ENCODE measurements at regions not wholly inside any gene's neighbourhood (a gene's known extent, or its start where the extent isn't known, plus 50 kb on each side); places are given as distances from the start of the nearest gene placed in this dataset.

- no peak for TF ChIP-seq CTCF (conservative IDR thresholded peaks at IDR 0.05; ENCODE audit: low read depth in 2 of 2)
- no peak for TF ChIP-seq POLR2AphosphoS5 (IDR thresholded peaks at IDR 0.05; ENCODE audit: low read depth)
- TF ChIP-seq REST (IDR thresholded peaks at IDR 0.05; ENCODE audit: unreplicated experiment), result no peak
- TF ChIP-seq EZH2 (IDR thresholded peaks at IDR 0.05; ENCODE audit: low read depth, unreplicated experiment), result no peak
- no peak for TF ChIP-seq EZH2phosphoT487 (IDR thresholded peaks at IDR 0.05; ENCODE audit: unreplicated experiment)
- no peak for TF ChIP-seq NANOG (IDR thresholded peaks at IDR 0.05; ENCODE audit: borderline replicate concordance)
- no peak for TF ChIP-seq ZNF114 (CRISPR knock-in tag; IDR thresholded peaks at IDR 0.05)
- TF ChIP-seq CREB1 (CRISPR knock-in tag; IDR thresholded peaks at IDR 0.05; ENCODE audit: low read depth), result no peak
These were observed 83.0 kb upstream of the RANBP6 start for GRCh38 chr9:6098431-6098830.

All from GM23338 (cell line).